ENCODE measurements at regions not wholly inside any gene's neighbourhood (a gene's known extent, or its start where the extent isn't known, plus 50 kb on each side); places are given as distances from the start of the nearest gene placed in this dataset.
"Not testable (repeated sequence)": the region's sequence is repeated elsewhere in the genome, so short reads cannot be mapped to it uniquely, and the experiment has no call there.

DNA sequence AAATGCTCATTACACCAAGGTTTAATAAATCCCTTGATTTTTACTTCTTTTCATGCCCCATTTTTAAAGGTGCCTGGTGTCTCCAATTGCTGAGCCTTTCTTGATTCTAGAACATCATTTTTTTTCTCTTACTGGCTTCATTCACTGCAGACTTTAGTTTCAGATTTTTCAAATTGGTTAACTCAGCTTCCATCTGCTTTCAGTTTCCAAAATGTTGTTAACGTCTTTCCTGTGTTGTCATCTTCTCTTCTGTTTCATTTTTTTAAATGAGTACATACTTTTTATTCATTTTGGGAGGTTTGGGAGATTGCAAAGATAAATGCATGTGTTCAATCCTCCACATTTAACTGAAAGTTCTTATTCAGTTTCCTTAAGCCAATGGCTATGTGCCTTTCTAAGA, 126.4 kb upstream of the CCNG1 start:
- Histone ChIP-seq H3K27me3 (ENCODE audit: low read length) (no peaks in the 10 kb centered on the region), H3K4me3 (ENCODE audit: insufficient read depth, low read length, poor library complexity, severe bottlenecking) (no peak overlapping the region), H4K20me1 (ENCODE audit: low read depth, low read length) (no peaks in the 10 kb centered on the region), H3K27ac (ENCODE audit: low read depth, low read length) (no peak overlapping the region), H3K79me2 (ENCODE audit: insufficient read depth, low read length) (no peaks in the 10 kb centered on the region), H3K4me2 (ENCODE audit: low read depth, low read length, poor library complexity, severe bottlenecking) (no peak overlapping the region), H2AFZ (ENCODE audit: low read depth, low read length, severe bottlenecking) (no peak overlapping the region), H3F3A (ENCODE audit: insufficient read depth) (no peaks in the 10 kb centered on the region), H3K36me3 (ENCODE audit: low read length) (no peaks in the 10 kb centered on the region), H3K9me3 (ENCODE audit: insufficient read depth, low read length) (no peaks in the 10 kb centered on the region), H3K9ac (ENCODE audit: low read length) (no peak overlapping the region), H3K9me2 (replicated peaks; ENCODE audit: insufficient read depth, low read length) (no peaks in the 10 kb centered on the region)
- TF ChIP-seq EZH2phosphoT487 (conservative IDR thresholded peaks at IDR 0.05; ENCODE audit: low read length) (no peak), CTCF (IDR thresholded peaks at IDR 0.05; ENCODE audit: insufficient read depth, low read length, poor library complexity, severe bottlenecking) (no peak)

DNA sequence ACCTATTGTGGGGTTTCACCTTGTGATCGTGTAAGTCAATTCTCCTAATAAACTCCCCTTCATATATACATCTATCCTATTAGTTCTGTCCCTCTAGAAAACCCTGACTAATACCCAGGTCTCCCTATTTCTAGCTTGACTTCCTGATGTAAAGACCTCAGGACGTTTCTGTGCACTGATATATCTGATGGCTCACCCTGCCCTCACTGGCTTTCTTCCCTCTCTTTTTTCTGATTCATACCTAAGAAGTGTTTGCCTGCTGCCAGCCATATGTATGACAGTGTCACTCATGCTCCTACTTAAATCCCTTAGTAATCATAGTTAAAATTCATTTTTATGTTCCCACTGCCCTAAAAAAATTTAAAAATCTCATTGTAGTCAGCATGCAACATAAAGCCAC, 124.8 kb upstream of the CCNG1 start:
- no peak overlapping the region for H3K27ac ChIP-seq (ENCODE audit: low read depth, low read length)
- H3K4me3 ChIP-seq (ENCODE audit: insufficient read depth, low read length, poor library complexity, severe bottlenecking): no peak overlapping the region
- H3K9ac ChIP-seq (ENCODE audit: low read length): no peak overlapping the region
- H2AFZ ChIP-seq (ENCODE audit: low read depth, low read length, severe bottlenecking): no peak overlapping the region
- H3F3A ChIP-seq (ENCODE audit: insufficient read depth): no peaks in the 10 kb centered on the region
- H3K9me2 ChIP-seq (replicated peaks; ENCODE audit: insufficient read depth, low read length): no peaks in the 10 kb centered on the region
- no peaks in the 10 kb centered on the region for H3K79me2 ChIP-seq (ENCODE audit: insufficient read depth, low read length)
- no peaks in the 10 kb centered on the region for H3K9me3 ChIP-seq (ENCODE audit: insufficient read depth, low read length)
- H3K27me3 ChIP-seq (ENCODE audit: low read length): no peaks in the 10 kb centered on the region
- H3K36me3 ChIP-seq (ENCODE audit: low read length): no peaks in the 10 kb centered on the region
- no peaks in the 10 kb centered on the region for H4K20me1 ChIP-seq (ENCODE audit: low read depth, low read length)
- H3K4me2 ChIP-seq (ENCODE audit: low read depth, low read length, poor library complexity, severe bottlenecking): no peak overlapping the region
- no peak for TF ChIP-seq CTCF (IDR thresholded peaks at IDR 0.05; ENCODE audit: insufficient read depth, low read length, poor library complexity, severe bottlenecking)
- TF ChIP-seq EZH2phosphoT487 (conservative IDR thresholded peaks at IDR 0.05; ENCODE audit: low read length): no peak

DNA sequence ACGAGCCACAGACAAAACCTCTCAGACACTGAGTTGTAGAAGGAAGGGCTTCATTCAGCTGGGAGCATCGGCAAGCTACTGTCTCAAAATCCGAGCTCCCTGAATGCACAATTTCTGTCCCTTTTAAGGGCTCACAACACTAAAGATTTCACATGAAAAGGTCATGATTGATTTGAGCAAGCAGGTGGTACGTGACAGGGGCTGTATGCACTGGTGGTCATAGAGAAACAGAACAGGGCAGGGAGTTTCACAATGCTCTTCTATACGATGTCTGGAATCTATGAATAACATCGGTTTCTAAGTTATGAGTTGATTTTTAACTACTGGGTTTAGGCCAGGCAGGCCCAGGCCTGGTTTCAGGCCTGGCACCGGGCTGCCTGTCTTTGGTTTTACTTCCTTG, 124.3 kb upstream of the CCNG1 start:
- H3K27ac ChIP-seq (ENCODE audit: low read depth, low read length); H3K4me3 ChIP-seq (ENCODE audit: insufficient read depth, low read length, poor library complexity, severe bottlenecking); H3K79me2 ChIP-seq (ENCODE audit: insufficient read depth, low read length); H3K9me3 ChIP-seq (ENCODE audit: insufficient read depth, low read length); H2AFZ ChIP-seq (ENCODE audit: low read depth, low read length, severe bottlenecking); H3K4me2 ChIP-seq (ENCODE audit: low read depth, low read length, poor library complexity, severe bottlenecking); H3K9ac ChIP-seq (ENCODE audit: low read length); H3F3A ChIP-seq (ENCODE audit: insufficient read depth); H3K27me3 ChIP-seq (ENCODE audit: low read length); H4K20me1 ChIP-seq (ENCODE audit: low read depth, low read length); H3K36me3 ChIP-seq (ENCODE audit: low read length); H3K9me2 ChIP-seq (replicated peaks; ENCODE audit: insufficient read depth, low read length): not testable (repeated sequence)

- not testable (repeated sequence) for H3K36me3 ChIP-seq (ENCODE audit: low read length); H3K4me3 ChIP-seq (ENCODE audit: insufficient read depth, low read length, poor library complexity, severe bottlenecking); H4K20me1 ChIP-seq (ENCODE audit: low read depth, low read length); H3K4me2 ChIP-seq (ENCODE audit: low read depth, low read length, poor library complexity, severe bottlenecking); H3F3A ChIP-seq (ENCODE audit: insufficient read depth); H3K79me2 ChIP-seq (ENCODE audit: insufficient read depth, low read length); H3K27me3 ChIP-seq (ENCODE audit: low read length); H2AFZ ChIP-seq (ENCODE audit: low read depth, low read length, severe bottlenecking); H3K9ac ChIP-seq (ENCODE audit: low read length); H3K9me2 ChIP-seq (replicated peaks; ENCODE audit: insufficient read depth, low read length); H3K9me3 ChIP-seq (ENCODE audit: insufficient read depth, low read length); H3K27ac ChIP-seq (ENCODE audit: low read depth, low read length)
Measured at GRCh38 chr5:163316374-163316773, 121.0 kb upstream of the CCNG1 start.

Data from SU-DHL-6 (cell line).